HG03571 (cell line): ENCODE measurements at regions not wholly inside any gene's neighbourhood (a gene's known extent, or its start where the extent isn't known, plus 50 kb on each side); places are given as distances from the start of the nearest gene placed in this dataset.

Source experiments
- ATAC-seq: cut with Tn5 transposase; IDR thresholded peaks from one replicate; pipeline ENCODE4 v1.9.1; 2021; ENCODE audit not compliant: unreplicated experiment

DNA sequence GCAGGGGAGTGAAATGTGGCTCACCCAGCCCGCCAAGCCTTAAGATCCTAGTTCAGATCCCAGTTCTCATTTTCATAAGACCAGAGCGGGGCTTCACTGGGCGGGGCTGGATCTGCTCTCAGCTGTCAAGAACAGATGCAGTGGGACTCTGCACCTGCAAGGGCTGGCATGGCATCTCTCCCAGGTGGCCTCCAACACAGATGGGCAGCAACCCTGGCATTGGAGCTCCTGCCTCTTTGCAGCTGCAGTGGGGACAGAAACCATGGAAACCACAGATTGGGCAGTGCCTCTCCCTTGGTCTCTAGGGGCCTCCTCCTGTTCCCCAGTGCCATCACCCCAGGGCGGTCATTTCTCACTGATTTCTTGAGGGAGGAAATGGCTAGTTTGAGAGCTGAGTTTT, 267.7 kb downstream of the PRDM2 start:
- no peak for ATAC-seq

DNA sequence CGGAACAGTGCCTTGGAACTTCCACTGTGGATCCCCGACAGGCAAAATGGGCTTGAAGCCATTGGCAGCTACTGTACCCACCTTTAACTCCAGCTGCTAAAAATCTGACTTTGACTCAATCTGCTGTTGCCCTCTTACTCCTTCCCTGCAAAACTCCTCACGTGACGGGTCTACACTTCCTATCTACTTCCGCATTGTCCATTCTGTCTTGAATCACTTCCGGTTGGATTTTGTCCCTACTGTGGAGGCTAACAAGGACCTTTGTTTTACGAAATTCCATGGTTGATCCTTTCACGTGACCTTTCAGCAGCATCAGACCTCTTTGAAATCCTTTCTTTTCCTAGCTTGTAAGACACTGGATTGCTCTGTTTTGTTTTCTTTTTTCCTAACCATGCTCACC, 268.4 kb downstream of the PRDM2 start:
- ATAC-seq = no peak

DNA sequence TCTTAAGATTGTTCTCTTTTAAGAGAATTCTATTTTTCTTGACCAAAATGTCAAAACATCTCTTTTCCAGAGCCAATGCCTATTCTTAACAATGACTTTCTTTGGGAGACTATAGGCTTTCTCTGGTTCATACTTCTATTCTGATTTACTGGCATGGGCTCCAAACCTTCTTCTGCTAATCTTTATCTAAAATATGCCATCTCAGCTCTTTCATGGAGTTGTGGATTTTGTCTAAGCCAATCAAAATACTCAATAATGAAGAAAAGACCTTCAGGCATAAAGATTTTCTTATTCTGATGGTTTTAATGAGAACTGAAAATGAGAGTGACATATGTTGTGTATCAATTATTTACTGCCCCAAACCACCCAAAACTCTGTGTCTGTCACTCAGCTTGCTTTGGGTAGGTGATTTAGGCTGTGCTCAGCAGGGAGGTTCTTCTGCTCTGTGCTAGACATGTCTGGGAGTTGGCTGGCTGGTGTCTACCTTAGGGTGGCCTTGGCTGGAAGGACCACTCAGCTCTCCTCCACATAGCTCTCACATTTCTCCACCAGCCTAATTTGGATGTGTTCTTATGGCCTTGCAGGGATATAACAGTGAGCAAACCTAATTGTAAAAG, 270.8 kb downstream of the PRDM2 start:
- no peak for ATAC-seq

DNA sequence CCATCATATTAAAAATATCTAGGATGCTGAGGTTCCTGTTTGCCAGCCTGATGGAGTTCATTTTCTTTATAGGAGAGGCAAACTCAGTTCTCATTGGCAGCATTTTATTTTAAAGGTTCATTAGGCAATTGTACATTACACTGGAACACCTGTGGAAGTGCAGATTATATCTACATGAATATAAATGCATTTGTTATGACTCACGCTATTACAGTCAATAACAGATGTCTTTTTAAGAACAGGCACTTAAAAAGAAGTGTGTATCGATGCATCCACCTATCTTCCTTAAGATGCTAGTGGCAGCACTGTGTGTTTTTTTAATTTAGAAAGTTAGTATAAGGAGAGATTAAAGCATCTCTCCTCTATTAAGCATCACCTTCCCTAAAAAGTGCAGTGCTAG, 276.5 kb downstream of the PRDM2 start:
- no peak for ATAC-seq

DNA sequence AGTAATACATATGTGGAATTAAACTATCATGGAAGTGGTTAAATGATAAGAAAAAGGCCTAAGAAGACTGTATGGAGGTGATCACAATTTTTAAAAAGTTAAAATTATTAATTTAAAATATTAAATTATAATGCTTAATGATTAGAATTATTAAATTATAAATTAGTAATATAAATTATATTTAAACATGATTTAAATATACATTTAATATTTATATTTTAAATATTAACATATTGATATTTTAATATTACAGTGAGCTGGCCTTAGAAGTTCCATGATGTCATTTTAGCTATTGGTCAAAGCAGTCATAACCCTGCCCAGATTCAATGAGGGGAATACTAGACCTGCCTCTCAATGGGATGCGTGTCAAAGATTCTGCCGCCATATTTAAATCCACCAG, 281.2 kb downstream of the PRDM2 start:
- no peak for ATAC-seq

DNA sequence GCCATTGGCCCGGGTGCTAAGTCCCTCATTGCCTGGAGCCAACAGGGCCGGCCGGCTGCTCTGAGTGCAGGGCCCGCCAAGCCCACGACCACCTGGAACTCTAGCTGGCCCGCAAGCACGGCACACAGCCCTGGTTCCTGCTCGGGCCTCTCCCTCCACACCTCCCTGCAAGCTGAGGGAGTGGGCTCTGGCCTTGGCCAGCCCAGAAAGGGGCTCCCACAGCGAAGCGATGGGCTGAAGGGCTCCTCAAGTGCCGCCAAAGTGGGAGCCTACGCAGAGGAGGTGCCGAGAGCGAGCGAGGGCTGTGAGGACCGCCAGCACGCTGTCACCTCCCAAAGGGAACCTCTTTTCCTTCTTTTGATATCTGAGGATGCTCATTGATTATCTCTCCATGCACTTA, 283.4 kb downstream of the PRDM2 start:
- no peak for ATAC-seq

DNA sequence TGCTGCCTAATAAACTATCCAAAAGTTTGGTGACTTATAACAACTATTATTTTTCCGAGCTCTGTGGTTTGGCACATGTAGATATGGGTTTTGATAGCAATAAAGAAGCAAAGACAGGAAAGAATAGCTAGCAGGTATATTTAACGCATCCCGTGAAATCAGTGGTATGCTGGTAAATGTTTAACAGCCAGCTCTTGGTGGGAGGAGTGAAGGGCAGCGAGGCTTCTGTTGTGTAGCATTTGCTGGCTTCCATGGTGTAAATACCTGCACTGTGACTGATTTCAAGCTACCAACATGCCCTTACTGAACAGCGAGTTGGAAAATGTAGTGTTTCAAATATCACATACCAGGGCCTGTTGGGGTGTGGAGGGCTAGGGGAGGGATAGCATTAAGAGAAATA, 291.0 kb downstream of the PRDM2 start:
- ATAC-seq = no peak

DNA sequence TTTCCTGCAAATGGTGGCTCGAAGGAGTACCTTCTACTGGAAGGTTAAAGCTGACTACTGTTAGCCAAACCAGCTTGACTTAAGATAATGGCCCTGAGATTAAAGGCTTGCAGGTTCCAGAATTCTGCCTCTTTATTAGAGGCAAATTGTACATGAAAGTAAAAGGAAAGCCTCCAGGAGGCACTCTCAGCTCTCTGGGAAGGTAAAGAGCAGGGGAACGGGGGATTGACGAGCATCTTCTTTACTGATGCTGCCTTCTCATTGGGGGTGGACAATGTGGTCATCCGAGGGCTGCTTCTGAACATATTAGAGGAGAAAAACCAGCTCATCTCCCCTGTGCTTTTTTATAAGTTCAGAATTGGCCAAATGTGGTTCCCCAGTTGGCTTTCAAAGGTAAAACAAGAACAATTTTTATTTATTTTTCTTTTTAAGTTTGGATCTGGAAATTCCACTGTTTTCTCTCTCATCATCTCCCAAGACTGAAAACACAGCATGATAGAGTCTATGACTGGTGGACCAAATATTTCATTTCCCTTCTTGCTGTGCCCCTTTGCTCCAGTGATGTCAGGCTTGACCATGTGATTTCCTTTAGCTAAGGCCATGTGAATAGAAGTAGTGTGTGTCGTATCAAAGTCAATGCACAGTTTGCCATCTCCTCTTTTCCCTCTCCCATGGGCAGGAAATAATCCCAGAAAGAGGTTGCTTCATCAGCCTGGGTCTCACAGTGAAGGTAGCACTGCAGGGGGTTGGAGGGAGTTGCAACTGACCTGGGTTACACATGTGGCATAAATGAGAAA, 292.7 kb downstream of the PRDM2 start:
- no peak for ATAC-seq

DNA sequence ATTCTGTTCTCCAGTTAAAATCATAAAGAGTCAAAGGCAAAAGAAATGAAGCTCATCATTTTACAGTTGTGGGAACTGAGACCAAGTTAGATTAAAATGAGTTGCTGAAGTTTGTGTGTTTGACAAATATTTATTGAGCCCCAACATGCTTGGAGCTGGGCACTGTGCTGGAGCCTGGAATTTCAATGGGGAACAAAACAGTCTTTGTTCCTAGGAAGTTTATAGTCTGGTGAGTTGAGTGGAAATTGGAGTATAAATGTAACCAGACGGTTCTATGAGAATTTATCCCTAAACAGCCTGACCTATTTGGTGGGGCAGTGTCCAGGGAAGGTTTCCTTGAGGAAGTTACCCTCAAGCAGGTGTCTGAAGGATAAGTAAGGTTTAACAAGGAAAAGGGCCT, 294.4 kb downstream of the PRDM2 start:
- ATAC-seq = no peak

DNA sequence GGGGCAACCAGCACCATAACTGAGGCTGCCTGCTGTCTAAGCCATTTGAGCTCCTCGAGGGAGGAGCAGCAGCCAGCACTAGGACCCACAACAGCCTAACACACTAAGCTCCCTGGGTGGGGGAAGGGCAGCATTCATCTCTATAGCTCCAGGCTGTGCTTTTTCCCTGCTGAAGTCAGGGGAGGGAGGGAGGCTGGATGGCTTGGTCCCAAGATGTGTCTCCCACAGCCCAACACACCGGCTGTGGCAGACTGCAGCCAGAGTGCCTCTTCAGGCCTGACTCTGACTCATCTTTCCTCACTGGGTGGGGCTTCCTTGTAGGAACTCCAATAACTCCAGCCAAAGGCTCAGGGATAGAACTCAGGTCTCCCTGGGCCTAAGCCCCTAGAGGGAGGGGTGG, 296.3 kb downstream of the PRDM2 start:
- no peak for ATAC-seq

DNA sequence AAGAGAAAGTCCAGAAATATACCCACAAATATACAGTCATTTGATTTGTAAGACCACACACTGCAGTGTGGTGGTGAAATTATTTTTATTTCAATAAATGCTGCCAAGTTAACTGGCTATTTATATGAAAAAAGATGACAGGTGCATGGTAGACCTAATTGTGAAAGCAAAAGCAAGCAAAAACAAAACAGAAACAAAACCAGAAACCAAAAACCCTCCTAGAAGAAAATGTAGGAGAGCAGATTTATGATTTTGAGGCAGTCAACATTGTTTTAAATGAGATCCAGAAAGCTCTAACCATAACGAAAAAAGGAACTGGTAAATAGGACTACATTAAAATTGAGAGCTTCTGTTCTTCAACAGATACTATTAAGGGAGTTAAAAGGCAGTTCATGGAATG, 303.6 kb downstream of the PRDM2 start:
- ATAC-seq = no peak

DNA sequence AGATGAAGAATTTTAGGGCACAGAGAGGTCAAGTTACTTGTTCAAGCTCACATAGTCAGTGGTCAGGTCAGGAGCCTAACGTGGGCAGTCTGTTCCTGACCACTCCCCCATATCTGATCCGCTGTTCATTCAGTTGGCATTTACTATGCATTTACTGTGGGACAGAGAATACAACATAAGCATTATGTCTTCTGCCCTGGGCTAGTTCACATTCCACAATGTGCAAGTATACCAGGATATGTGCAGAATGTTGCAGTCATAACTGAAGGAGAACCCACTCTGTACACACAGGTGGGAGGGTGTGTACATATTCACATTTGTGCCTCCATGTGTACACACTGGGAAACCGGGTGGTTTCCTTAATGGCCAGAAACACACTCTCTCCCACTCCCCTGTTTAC, 309.6 kb downstream of the PRDM2 start:
- no peak for ATAC-seq

DNA sequence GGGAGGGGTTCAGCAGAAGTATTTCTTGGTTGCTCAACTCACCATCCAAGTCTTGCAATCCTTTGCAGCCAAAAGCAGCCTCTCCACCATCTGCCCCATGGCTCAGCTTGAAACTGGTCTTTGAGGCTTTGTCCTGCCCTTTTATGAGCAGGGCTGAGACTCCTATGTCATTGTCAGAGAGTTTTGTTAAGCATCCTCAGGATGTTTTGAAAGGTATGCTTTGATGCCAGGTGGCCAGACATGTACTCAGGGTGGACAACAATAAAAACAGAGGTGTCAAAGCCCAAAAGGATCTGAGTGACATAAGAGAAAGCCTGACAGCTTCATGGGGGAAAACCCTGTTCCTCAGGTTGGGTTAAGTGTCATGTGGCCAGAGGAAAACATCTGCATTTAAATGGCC, 310.5 kb downstream of the PRDM2 start:
- ATAC-seq = no peak

DNA sequence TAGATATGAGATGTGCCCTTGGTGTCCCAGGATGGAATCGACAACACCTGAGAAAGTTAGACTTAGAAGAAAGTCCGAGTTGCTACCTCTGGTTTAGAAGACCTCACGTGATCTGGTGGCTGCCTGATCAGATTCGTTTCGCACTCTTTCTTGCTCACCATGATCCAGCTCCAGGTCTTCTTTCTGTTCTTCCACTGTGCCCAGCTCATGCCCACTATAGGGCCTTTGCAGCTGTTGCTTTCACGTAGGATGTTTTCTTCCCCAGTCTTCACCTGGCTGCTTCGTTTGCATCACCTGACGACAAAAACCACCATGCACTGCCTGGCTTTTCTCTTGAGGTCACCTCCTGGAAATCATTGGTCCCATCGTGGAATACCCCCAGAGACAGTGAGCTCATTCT, 311.1 kb downstream of the PRDM2 start:
- no peak for ATAC-seq

DNA sequence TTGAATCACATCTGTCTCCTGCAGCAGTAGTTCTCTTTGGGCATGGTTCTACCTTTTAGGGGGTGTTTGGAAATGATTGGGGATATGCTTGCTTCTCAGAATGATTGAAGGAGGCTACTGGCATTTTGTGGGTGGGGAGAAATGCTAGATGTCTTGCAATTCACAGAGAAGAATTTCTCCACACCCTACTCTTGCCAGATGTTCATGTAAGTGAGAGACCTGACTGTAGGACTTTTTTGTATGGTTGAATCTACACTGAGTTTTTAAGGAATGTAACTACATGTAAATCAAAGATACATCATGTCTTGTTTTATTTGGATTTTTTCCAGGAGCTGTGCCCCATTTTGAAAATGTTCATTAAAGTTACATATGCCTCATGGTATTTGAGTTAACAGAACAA, 311.9 kb downstream of the PRDM2 start:
- ATAC-seq = no peak

DNA sequence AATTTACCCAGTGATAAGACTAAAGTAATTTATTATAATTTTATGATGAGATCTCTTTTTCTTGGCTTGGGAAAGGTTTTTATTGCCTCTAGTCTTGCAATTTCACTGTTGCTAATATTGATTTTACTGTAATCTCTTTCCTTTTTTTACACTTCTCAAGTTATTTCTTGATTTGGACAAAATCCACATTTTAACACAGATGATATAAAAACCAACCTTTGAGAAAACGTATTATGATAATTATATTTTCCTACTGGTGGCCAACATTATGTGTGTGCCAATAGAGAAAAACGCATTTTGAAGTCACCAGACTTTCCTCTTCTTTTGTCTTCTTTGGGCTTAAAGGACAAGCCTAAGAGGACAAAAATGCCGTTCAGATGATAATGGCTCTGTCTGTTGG, 314.9 kb downstream of the PRDM2 start:
- ATAC-seq = no peak

DNA sequence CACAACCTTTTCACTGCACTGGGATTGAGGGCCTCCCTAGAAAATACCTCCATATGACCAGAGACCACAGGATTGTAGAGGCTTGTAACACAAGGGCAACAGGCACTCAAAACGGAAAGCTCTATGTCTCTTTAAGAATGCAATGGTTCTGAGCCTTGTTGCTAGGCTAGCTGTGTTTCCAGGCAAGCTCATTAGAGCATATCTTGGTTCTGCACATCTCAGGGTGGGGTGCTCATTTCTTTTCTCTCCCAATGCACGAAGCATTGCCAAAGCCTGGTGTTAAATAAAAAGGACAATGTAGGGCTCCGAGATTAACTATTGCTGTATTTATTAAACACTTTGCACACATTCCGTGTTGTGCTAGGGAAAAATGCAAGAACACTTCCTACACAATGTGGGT, 315.9 kb downstream of the PRDM2 start:
- ATAC-seq = no peak

DNA sequence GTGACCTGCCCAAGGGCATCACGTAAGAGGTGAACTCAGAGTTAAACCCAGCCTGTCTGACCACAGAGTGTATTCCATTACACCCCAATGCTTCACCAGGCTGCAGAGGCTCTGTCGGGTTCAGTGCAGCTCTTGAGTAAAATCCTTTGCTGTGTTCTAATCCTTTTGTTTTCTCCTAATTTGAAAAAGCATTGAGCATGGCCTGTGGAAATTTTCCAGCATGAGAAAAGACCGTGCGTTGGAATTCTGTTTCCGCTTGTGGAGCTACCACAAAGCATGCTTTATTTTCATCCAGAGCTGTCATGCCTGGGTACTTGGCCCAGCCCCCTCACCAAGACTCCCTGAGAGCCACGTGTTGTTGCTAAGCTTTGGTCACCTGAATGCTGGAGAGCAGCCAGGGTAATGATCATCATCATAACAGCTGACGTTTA, 317.6 kb downstream of the PRDM2 start:
- no peak for ATAC-seq

DNA sequence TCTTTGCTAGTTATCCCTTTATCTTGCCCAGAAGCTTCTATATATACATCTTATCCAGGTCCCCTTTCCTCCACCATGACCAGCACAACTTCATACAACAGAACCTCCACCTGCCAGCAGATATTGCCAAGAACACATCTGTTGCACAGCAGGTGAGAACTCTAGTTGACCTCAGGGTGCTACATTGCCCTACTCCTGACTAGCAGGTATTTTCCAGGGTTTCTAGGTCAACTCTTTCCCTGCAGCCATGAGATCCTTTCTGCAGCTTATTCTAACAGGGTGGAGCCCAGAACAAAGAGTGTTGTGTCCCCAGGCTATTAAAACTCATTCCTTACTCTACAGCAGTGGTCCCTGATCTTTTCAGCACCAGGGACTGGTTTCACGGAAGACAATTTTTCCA, 319.5 kb downstream of the PRDM2 start:
- ATAC-seq = no peak

DNA sequence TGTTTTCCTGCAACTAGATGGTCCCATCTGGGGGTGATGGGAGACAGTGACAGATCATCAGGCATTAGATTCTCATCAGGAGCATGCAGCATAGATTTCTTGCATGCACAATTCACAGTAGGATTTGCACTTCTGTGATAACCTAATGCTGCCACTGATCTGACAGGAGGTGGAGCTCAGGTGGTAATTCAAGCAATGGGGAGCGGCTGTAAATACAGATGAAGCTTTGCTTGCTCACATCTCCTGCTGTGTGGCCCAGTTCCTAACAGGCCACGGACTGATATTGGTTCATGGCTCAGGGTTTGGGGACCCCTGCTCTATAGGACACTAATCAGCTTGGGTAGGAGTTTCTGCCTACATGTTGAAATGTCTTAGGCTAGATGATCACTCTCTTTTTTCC, 320.0 kb downstream of the PRDM2 start:
- no peak for ATAC-seq

DNA sequence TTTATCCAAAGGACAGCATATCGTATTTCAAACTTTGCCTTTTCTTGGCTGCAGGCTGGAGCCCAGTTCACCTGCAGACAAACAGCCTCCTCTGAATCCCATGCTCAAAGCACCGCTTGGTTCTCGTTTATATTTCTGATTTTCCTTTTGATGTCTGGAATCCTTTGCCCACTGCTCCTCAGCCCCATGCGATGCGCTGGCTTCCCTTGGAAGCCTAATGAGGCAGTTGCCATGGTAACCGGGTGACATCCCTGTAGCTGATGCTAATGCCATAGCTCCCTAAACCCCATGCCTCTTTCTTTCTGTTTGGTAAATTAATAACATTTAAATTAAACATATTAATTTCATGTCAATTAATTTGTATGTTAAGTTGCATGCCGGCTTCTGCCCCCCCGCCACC, 327.1 kb downstream of the PRDM2 start:
- ATAC-seq = no peak

DNA sequence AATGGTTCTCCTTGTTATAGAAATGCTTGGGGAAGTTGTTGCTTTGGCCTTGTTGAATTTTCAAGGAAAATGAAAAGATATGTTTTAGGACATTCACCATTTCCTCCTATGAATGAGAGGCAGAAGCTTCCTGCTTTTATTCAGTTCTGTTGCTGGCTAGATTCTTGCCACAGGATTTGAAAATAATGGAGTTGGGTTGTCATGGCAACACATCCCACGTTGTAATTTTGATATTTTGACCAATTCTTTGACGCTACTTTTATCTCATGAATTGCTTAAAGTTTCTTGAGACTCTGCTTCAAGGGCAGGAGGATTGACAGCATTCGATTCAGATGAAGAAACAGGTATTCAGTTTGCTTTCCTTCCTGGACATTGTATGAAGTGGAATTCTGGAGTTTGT, 331.5 kb downstream of the PRDM2 start:
- no peak for ATAC-seq

DNA sequence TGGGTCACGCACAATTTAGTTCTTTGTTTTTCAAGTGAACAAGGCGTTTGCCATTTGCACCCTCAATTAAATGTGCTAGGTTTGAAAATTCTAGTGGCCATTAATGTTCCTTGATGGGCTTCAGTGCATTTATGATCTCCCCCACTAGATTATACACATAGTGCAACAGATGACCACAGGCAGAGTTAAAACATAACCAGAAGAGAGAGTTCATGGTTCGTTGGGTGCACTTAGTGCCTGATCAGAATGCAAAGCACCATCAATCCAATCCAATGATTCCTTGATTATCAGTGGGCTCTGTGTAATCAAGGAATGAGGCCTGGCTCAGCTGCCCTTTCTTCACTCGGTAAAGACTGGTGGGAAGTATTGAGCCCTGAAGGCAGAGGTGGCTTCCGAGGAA, 334.5 kb downstream of the PRDM2 start:
- no peak for ATAC-seq
